ENCODE measurements at regions not wholly inside any gene's neighbourhood (a gene's known extent, or its start where the extent isn't known, plus 50 kb on each side); places are given as distances from the start of the nearest gene placed in this dataset.
"Not testable (repeated sequence)": the region's sequence is repeated elsewhere in the genome, so short reads cannot be mapped to it uniquely, and the experiment has no call there.

DNA sequence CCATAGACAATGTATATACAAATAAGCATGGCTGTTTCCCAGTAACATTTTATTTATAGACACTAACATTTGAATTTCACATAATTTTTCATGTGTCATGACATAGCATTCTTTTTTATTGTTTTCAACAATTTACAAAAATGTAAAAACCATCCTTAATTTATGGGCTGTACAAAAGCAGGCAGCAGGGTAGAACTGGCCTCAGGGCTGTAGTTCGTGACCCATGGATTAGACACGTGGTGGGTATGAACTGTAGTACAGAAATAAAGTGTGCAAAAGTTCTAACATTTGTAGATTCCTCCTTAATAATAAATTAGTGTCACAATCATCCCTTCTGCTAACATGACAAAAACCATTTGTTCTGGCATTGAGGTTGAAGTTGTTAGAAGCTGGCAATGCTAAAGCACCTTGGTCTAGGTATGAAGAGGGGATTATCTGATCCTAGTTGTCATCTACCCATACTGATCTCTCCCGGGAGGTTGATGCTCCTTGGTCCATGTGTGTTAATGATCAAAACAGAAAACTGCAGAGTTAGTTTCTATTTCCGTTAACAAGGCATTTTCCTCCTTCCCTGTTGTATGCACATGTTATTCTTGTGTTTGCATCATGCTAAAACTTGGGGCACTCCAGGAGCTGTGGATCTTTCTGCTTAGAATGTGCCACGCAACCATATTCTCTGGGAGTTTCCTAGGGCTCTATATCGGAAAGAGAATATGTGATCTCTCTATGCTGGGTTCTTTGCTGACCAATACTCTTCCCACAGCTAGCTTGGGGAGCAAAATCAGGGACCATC, 917.6 kb downstream of the TLE1 start:
- DNase-seq = no peak
- TF ChIP-seq, protein P1, sequence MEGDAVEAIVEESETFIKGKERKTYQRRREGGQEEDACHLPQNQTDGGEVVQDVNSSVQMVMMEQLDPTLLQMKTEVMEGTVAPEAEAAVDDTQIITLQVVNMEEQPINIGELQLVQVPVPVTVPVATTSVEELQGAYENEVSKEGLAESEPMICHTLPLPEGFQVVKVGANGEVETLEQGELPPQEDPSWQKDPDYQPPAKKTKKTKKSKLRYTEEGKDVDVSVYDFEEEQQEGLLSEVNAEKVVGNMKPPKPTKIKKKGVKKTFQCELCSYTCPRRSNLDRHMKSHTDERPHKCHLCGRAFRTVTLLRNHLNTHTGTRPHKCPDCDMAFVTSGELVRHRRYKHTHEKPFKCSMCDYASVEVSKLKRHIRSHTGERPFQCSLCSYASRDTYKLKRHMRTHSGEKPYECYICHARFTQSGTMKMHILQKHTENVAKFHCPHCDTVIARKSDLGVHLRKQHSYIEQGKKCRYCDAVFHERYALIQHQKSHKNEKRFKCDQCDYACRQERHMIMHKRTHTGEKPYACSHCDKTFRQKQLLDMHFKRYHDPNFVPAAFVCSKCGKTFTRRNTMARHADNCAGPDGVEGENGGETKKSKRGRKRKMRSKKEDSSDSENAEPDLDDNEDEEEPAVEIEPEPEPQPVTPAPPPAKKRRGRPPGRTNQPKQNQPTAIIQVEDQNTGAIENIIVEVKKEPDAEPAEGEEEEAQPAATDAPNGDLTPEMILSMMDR (IDR thresholded peaks at IDR 0.05) = no peak
- intact Hi-C loops (cut with micrococcal nuclease) = no loop called here
- no peak for ATAC-seq (ENCODE audit: low read depth)
- ChIA-PET POLR2A (no interaction called here), CTCF (no interaction called here)
- Mint-ChIP-seq H3K27ac (no peak overlapping the region), H3K9me3 (no peaks in the 10 kb centered on the region), H3K36me3 (ENCODE audit: low read depth) (no peaks in the 10 kb centered on the region), H3K27me3 (no peaks in the 10 kb centered on the region), H3K4me1 (no peaks in the 10 kb centered on the region), H3K4me3 (no peak overlapping the region)

DNA sequence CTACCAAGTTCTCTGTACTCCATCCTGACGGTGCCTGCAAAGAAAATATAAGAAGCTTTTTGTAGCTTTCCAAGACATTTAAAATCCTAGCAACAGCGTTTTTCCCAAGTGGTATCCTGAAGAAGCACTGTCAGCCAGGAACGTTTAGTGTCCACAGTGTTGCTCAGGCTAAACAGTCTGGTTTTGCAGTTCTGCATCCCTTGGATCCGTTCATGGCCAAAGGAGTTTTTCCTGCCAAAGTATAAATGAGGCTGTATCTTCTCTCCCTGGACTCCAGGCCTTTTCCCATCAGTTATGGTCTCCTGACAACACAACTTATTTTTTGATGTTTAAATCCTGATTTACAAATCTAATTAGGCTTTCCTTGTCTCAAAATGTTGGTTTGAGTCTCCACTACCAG, 925.8 kb downstream of the TLE1 start:
- TF ChIP-seq, protein P1 (IDR thresholded peaks at IDR 0.05) = no peak
- H3K4me1 Mint-ChIP-seq = no peaks in the 10 kb centered on the region
- H3K27me3 Mint-ChIP-seq = no peaks in the 10 kb centered on the region
- H3K27ac Mint-ChIP-seq = no peak overlapping the region
- DNase-seq = no peak
- no peak overlapping the region for H3K4me3 Mint-ChIP-seq
- intact Hi-C loops (cut with micrococcal nuclease) = no loop called here
- no peaks in the 10 kb centered on the region for H3K36me3 Mint-ChIP-seq (ENCODE audit: low read depth)
- POLR2A ChIA-PET = no interaction called here
- CTCF ChIA-PET = no interaction called here
- peaks cover 3% of the 10 kb centered on the region for H3K9me3 Mint-ChIP-seq
- ATAC-seq (ENCODE audit: low read depth) = no peak

DNA sequence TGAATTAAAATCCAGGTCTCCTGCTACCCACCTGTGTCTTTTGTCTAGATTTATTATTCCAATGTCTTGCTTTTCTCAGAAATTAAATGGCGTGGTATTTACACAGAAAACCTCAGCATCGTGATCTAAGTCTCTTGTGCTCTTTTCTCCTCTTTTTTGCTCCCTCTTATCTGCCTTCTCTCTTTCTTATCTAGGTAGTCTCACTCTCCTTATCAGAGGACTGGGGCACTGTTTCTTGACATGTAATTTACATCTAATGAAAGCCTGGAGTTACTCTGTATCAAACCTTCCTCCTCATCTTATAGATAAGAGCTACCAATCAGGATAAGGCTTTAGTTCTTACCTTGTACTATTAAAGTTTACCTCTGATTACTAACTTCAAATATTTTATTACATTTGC, 933.8 kb downstream of the TLE1 start:
- Mint-ChIP-seq H3K9me3 (peaks cover 2% of the 10 kb centered on the region), H3K27me3 (no peaks in the 10 kb centered on the region), H3K4me3 (no peak overlapping the region), H3K36me3 (ENCODE audit: low read depth) (peaks cover 2% of the 10 kb centered on the region), H3K27ac (no peak overlapping the region), H3K4me1 (no peaks in the 10 kb centered on the region)
- POLR2A ChIA-PET = no interaction called here
- DNase-seq (no peak), ATAC-seq (ENCODE audit: low read depth) (no peak)
- CTCF ChIA-PET = no interaction called here
- intact Hi-C loops (cut with micrococcal nuclease) = no loop called here
- TF ChIP-seq, protein P1 (IDR thresholded peaks at IDR 0.05) = no peak

DNA sequence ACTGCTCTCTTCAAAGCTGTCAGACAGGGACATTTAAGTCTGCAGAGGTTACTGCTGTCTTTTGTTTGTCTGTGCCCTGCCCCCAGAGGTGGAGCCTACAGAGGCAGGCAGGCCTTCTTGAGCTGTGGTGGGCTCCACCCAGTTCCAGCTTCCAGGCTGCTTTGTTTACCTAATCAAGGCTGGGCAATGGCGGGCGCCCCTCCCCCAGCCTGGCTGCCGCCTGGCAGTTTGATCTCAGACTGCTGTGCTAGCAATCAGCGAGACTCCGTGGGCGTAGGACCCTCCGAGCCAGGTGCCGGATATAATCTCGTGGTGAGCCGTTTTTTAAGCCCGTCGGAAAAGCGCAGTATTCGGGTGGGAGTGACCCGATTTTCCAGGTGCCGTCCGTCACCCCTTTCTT, 942.3 kb downstream of the TLE1 start:
- H3K27me3 Mint-ChIP-seq; H3K4me1 Mint-ChIP-seq; ATAC-seq (ENCODE audit: low read depth); CTCF ChIA-PET; H3K36me3 Mint-ChIP-seq (ENCODE audit: low read depth); POLR2A ChIA-PET; H3K27ac Mint-ChIP-seq; intact Hi-C loops (cut with micrococcal nuclease); H3K4me3 Mint-ChIP-seq; H3K9me3 Mint-ChIP-seq; DNase-seq: not testable (repeated sequence)

DNA sequence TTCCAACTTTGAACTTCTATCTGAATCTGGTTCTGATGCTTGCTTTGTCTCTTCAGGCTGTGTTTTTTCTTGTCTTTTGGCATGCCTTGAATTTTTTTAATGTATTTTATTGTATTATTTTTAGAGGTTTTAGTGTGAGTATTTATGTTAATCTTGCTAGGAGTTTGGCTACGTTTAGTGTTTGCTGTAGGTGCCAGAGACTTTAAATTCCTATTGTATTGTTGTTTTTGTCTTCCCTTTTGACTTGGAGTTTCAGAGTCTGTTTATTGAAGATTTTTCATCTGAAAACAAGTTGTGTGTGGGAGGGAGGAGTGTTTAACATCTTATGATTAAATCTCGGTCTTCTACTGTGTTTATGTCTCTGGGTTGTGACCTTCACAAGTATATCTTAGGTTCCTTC, 956.8 kb downstream of the TLE1 start:
- no peak overlapping the region for H3K4me3 Mint-ChIP-seq
- intact Hi-C loops (cut with micrococcal nuclease) = no loop called here
- CTCF ChIA-PET = no interaction called here

More for the DNA sequence above, 956.8 kb downstream of the TLE1 start:
- POLR2A ChIA-PET = no interaction called here
- H3K4me1 Mint-ChIP-seq = no peaks in the 10 kb centered on the region
- no peaks in the 10 kb centered on the region for H3K27me3 Mint-ChIP-seq
- H3K9me3 Mint-ChIP-seq = no peaks in the 10 kb centered on the region
- no peak overlapping the region for H3K27ac Mint-ChIP-seq
- H3K36me3 Mint-ChIP-seq (ENCODE audit: low read depth) = no peaks in the 10 kb centered on the region
- TF ChIP-seq, protein P1 (IDR thresholded peaks at IDR 0.05) = no peak
- DNase-seq (no peak), ATAC-seq (ENCODE audit: low read depth) (no peak)

All from activated B cell treated with CpG ODN at 0.5 μM for 24 hours (primary cell).